ENCODE measurements at regions not wholly inside any gene's neighbourhood (a gene's known extent, or its start where the extent isn't known, plus 50 kb on each side); places are given as distances from the start of the nearest gene placed in this dataset.
"Not testable (repeated sequence)": the region's sequence is repeated elsewhere in the genome, so short reads cannot be mapped to it uniquely, and the experiment has no call there.

DNA sequence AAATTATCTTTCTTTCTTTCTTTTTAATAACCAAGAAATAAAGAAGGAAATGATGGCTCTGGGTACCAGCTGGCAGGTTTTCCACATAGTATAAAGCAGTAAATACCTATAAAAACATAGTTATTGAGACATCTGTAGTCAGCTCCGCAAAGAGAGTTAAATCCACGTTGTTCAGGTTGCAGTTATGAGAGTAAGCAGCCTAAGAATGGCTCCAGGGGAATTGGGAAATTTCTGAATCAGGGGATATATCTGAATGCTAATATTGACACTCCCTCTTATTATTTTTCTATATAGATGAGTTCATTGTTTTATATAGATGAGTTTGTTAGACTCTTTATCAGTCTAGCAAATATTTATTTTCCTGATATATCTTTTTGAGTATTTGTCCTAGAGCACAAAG, 322.0 kb upstream of the LRRC4C start:
- H3K9me3 ChIP-seq = no peaks in the 10 kb centered on the region
- in situ Hi-C loops (cut with MboI; ENCODE audit: low sequenced_read_pairs) = no loop called here
- no peak for DNase-seq (ENCODE audit: low spot score in 2 of 2)
- H3K27me3 ChIP-seq (ENCODE audit: low read depth) = no peaks in the 10 kb centered on the region
- H3K36me3 ChIP-seq (replicated peaks) = no peaks in the 10 kb centered on the region
- no peaks in the 10 kb centered on the region for H3K4me1 ChIP-seq
- no peak overlapping the region for H3K4me3 ChIP-seq

GRCh38 chr11:41784513-41785335, 325.3 kb upstream of the LRRC4C start:
- no peaks in the 10 kb centered on the region for H3K27me3 ChIP-seq (ENCODE audit: low read depth)
- H3K4me1 ChIP-seq = no peaks in the 10 kb centered on the region
- H3K4me3 ChIP-seq = no peak overlapping the region
- in situ Hi-C loops (cut with MboI; ENCODE audit: low sequenced_read_pairs) = no loop called here
- no peak for DNase-seq (ENCODE audit: low spot score in 2 of 2)
- H3K36me3 ChIP-seq (replicated peaks) = no peaks in the 10 kb centered on the region
- no peaks in the 10 kb centered on the region for H3K9me3 ChIP-seq

GRCh38 chr11:41786087-41786486, 326.6 kb upstream of the LRRC4C start:
- in situ Hi-C loops (cut with MboI; ENCODE audit: low sequenced_read_pairs) = no loop called here
- no peak overlapping the region for H3K4me3 ChIP-seq
- H3K9me3 ChIP-seq = no peaks in the 10 kb centered on the region
- H3K4me1 ChIP-seq = no peaks in the 10 kb centered on the region
- no peaks in the 10 kb centered on the region for H3K27me3 ChIP-seq (ENCODE audit: low read depth)
- DNase-seq (ENCODE audit: low spot score in 2 of 2) = no peak
- no peaks in the 10 kb centered on the region for H3K36me3 ChIP-seq (replicated peaks)

DNA sequence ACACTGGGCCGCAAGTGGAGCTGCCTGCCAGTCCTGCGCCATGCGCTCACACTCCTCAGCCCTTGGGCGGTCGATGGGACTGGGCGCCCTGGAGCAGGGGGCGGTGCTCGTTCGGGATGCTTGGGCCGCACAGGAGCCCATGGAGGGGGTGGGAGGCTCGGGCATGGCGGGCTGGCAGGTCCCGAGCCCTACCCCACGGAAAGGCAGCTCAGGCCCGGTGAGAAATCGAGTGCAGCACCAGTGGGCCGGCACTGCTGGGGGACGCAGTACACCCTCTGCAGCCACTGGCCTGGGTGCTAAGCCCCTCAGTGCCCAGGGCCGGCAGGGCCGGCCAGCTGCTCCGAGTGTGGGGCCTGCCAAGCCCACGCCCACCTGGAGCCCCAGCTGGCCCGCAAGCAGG, 328.7 kb upstream of the LRRC4C start:
- Histone ChIP-seq H3K27me3 (ENCODE audit: low read depth) (no peaks in the 10 kb centered on the region), H3K4me1 (no peaks in the 10 kb centered on the region), H3K4me3 (no peak overlapping the region), H3K9me3 (no peaks in the 10 kb centered on the region), H3K36me3 (replicated peaks) (no peaks in the 10 kb centered on the region)
- DNase-seq (ENCODE audit: low spot score in 2 of 2) = no peak
- in situ Hi-C loops (cut with MboI; ENCODE audit: low sequenced_read_pairs) = no loop called here

- Histone ChIP-seq H3K4me3 (no peak overlapping the region), H3K36me3 (replicated peaks) (no peaks in the 10 kb centered on the region), H3K4me1 (no peaks in the 10 kb centered on the region), H3K27me3 (ENCODE audit: low read depth) (no peaks in the 10 kb centered on the region), H3K9me3 (no peaks in the 10 kb centered on the region)
- in situ Hi-C loops (cut with MboI; ENCODE audit: low sequenced_read_pairs) = no loop called here
- DNase-seq (ENCODE audit: low spot score in 2 of 2) = no peak
Observed at GRCh38 chr11:41789376-41789775, 329.9 kb upstream of the LRRC4C start.

- no peaks in the 10 kb centered on the region for H3K36me3 ChIP-seq (replicated peaks)
- H3K9me3 ChIP-seq = no peaks in the 10 kb centered on the region
- in situ Hi-C loops (cut with MboI; ENCODE audit: low sequenced_read_pairs) = no loop called here
- H3K4me1 ChIP-seq = no peaks in the 10 kb centered on the region
- DNase-seq (ENCODE audit: low spot score in 2 of 2) = no peak
- H3K27me3 ChIP-seq (ENCODE audit: low read depth) = no peaks in the 10 kb centered on the region
- H3K4me3 ChIP-seq = no peak overlapping the region
Observed at GRCh38 chr11:41795004-41795403, 335.6 kb upstream of the LRRC4C start.

- H3K9me3 ChIP-seq = no peaks in the 10 kb centered on the region
- in situ Hi-C loops (cut with MboI; ENCODE audit: low sequenced_read_pairs) = no loop called here
- no peaks in the 10 kb centered on the region for H3K4me1 ChIP-seq
- no peak overlapping the region for H3K4me3 ChIP-seq
- no peaks in the 10 kb centered on the region for H3K27me3 ChIP-seq (ENCODE audit: low read depth)
- no peaks in the 10 kb centered on the region for H3K36me3 ChIP-seq (replicated peaks)
- no peak for DNase-seq (ENCODE audit: low spot score in 2 of 2)
Observed at GRCh38 chr11:41799754-41800153, 340.3 kb upstream of the LRRC4C start.

DNA sequence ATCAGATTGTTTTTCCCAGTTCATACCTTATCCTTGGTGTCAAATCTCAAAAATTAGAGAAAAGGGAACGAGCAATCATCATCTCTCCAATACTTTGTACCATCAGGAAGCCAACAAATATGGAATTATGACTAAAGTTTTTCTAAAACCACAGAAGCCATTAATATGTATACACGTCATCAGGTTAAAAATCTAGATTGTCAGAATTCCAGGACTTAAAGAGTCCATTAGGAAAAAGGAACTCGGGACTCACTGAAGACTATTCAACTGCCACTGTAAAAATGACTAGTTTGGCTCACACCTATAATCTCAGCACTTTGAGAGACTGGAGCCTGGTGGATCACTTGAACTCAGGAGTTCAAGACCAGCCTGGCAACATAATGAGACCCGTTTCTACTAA, 344.4 kb upstream of the LRRC4C start:
- no peaks in the 10 kb centered on the region for H3K9me3 ChIP-seq
- in situ Hi-C loops (cut with MboI; ENCODE audit: low sequenced_read_pairs) = no loop called here
- H3K4me1 ChIP-seq = no peaks in the 10 kb centered on the region
- no peaks in the 10 kb centered on the region for H3K36me3 ChIP-seq (replicated peaks)
- H3K4me3 ChIP-seq = no peak overlapping the region
- no peak for DNase-seq (ENCODE audit: low spot score in 2 of 2)
- no peaks in the 10 kb centered on the region for H3K27me3 ChIP-seq (ENCODE audit: low read depth)

DNA sequence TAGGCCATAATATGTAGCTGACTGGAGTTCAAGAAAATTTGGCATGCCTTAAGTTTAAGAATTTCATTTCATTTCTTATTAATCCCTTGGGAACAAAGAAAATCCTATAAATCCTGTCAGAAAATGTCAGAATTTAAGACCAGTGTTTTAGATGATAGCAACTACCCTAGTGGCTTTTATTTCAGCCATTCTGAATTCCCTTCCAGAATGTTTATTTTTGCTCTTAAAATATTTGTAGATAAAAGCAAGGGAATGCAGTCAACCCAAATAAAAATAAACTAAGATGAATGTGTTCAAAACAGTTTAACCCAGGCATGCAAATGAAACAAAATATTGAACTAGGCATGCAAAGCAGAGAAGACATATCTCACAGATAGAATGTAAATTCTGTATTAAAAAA, 356.9 kb upstream of the LRRC4C start:
- in situ Hi-C loops (cut with MboI; ENCODE audit: low sequenced_read_pairs) = no loop called here
- DNase-seq (ENCODE audit: low spot score in 2 of 2) = no peak
- Histone ChIP-seq H3K27me3 (ENCODE audit: low read depth) (no peaks in the 10 kb centered on the region), H3K36me3 (replicated peaks) (no peaks in the 10 kb centered on the region), H3K4me1 (no peaks in the 10 kb centered on the region), H3K9me3 (no peaks in the 10 kb centered on the region; the same call in 1 of the 2 replicates), H3K4me3 (no peak overlapping the region)

- H3K9me3 ChIP-seq; H3K4me3 ChIP-seq; H3K36me3 ChIP-seq (replicated peaks); H3K4me1 ChIP-seq; H3K27me3 ChIP-seq (ENCODE audit: low read depth); in situ Hi-C loops (cut with MboI; ENCODE audit: low sequenced_read_pairs); DNase-seq (ENCODE audit: low spot score in 2 of 2): not testable (repeated sequence)
Observed at GRCh38 chr11:41824287-41824686, 364.8 kb upstream of the LRRC4C start.

- H3K27me3 ChIP-seq (ENCODE audit: low read depth) = no peaks in the 10 kb centered on the region
- in situ Hi-C loops (cut with MboI; ENCODE audit: low sequenced_read_pairs) = no loop called here
- DNase-seq (ENCODE audit: low spot score in 2 of 2) = no peak
Observed at GRCh38 chr11:41826085-41826484, 366.6 kb upstream of the LRRC4C start.

GRCh38 chr11:41836431-41836830, 377.0 kb upstream of the LRRC4C start:
- no peaks in the 10 kb centered on the region for H3K27me3 ChIP-seq (ENCODE audit: low read depth)
- H3K9me3 ChIP-seq = no peaks in the 10 kb centered on the region
- DNase-seq (ENCODE audit: low spot score in 2 of 2) = no peak
- no peaks in the 10 kb centered on the region for H3K4me1 ChIP-seq
- in situ Hi-C loops (cut with MboI; ENCODE audit: low sequenced_read_pairs) = no loop called here
- H3K4me3 ChIP-seq = no peak overlapping the region
- no peaks in the 10 kb centered on the region for H3K36me3 ChIP-seq (replicated peaks)

More at GRCh38 chr11:41826085-41826484, 366.6 kb upstream of the LRRC4C start:
- no peaks in the 10 kb centered on the region for H3K4me1 ChIP-seq
- no peaks in the 10 kb centered on the region for H3K36me3 ChIP-seq (replicated peaks)
- H3K9me3 ChIP-seq = no peaks in the 10 kb centered on the region
- H3K4me3 ChIP-seq = no peak overlapping the region

DNA sequence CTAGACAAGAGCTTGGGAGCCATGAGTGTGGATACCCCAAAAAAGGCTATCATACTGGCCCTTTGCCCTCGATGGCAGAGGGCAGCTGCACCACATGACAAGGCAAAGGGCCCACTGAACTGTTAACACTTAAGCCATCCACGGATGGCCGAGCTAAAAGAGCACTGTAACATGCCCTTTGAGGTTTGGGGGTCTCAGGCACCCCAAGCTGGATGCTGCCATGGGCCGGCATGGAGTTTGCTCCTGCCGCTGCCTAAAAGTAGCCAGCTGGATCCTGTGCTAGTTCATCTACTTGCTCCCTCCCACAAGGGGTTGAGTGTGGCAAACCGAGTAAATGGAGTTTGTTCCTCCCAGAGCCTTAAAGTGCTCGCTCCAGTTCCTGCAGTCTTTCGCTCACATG, 383.2 kb upstream of the LRRC4C start:
- DNase-seq (ENCODE audit: low spot score in 2 of 2) = no peak
- Histone ChIP-seq H3K4me3 (no peak overlapping the region), H3K27me3 (ENCODE audit: low read depth) (no peaks in the 10 kb centered on the region), H3K4me1 (no peaks in the 10 kb centered on the region), H3K36me3 (replicated peaks) (no peaks in the 10 kb centered on the region), H3K9me3 (no peaks in the 10 kb centered on the region)
- in situ Hi-C loops (cut with MboI; ENCODE audit: low sequenced_read_pairs) = no loop called here

DNA sequence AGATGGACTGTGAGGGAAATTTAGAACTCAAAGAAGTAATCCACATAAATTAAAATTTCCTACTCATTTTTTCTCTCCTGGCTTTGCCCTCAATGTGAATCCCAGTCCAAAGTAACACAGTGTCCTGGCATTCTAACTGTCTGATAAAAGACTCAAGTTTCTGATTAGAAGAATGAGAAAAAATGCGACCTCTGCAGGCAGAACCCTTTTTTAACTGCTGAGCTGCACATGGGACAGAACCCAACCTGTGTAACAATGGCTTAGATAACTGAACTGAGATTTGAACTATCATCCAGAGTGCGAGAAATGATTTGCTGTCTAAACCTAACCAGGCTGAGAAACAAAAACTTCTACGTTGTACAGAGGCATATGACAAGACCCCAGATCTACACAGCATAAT, 385.6 kb upstream of the LRRC4C start:
- Histone ChIP-seq H3K36me3 (replicated peaks) (no peaks in the 10 kb centered on the region), H3K4me3 (no peak overlapping the region), H3K9me3 (no peaks in the 10 kb centered on the region), H3K4me1 (no peaks in the 10 kb centered on the region), H3K27me3 (ENCODE audit: low read depth) (no peaks in the 10 kb centered on the region)
- in situ Hi-C loops (cut with MboI; ENCODE audit: low sequenced_read_pairs) = no loop called here
- no peak for DNase-seq (ENCODE audit: low spot score in 2 of 2)

GRCh38 chr11:41848349-41848748, 388.9 kb upstream of the LRRC4C start:
- in situ Hi-C loops (cut with MboI; ENCODE audit: low sequenced_read_pairs) = no loop called here
- no peaks in the 10 kb centered on the region for H3K9me3 ChIP-seq
- no peaks in the 10 kb centered on the region for H3K36me3 ChIP-seq (replicated peaks)
- no peak overlapping the region for H3K4me3 ChIP-seq
- no peaks in the 10 kb centered on the region for H3K27me3 ChIP-seq (ENCODE audit: low read depth)
- DNase-seq (ENCODE audit: low spot score in 2 of 2) = no peak
- no peaks in the 10 kb centered on the region for H3K4me1 ChIP-seq
